ENCODE measurements at regions not wholly inside any gene's neighbourhood (a gene's known extent, or its start where the extent isn't known, plus 50 kb on each side); places are given as distances from the start of the nearest gene placed in this dataset.

DNA sequence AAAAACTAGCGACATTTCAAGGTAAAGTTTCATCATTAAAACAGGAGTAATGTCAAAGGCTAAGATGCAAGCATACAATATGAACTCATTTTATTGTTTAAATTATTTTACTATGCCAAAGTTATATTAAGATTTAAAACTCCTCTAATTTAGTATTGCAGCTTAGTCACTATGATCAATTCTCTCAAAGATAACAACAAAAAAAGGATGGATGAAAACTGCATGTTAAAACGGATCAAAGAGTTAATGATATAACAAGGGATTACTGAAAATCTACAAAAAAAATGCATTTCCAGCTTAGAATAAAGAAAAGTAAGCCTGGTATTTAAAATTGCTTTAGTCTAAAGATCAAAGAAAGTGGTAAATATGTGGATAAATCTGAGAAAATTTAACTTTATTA, 587.8 kb upstream of the PCDH20 start:
- DNase-seq (ENCODE audit: low read depth): no peak

DNA sequence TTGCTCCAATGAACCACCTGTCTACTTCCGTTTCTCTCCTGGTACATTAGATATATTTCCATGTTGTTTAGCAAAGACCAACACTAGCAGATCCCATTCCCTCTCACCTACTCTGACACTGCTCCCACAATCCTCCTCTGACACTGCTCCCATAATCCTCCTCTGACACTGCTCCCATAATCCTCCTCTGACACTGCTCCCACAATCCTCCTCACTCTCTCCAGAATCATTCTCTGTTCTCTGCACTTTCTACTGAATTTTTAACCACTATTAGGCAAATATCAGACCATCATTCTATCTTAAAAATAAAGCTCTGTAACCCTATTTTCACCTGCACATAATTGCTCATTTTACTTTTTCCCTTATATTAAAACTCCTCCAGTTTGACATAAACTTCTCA, 578.5 kb upstream of the PCDH20 start:
- DNase-seq (ENCODE audit: low read depth): no peak

DNA sequence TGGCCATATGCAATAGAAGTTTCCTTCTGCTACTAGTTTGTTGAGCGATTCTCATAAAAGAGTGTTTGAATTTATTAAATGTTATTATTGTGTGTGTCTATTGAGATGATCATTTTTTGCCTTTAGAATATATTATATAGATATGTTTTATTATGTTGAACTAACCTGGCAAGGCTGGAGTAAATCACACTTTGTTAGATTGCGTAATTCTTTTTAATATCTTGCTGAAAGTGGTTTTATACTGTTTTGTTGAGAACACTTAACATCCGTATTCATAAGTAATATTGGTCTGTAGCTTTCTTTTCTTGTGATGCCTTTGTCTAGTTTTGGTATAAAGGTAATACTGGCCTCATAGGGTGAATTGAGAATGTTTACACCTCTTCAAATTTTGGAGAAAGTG, 574.3 kb upstream of the PCDH20 start:
- no peak for DNase-seq (ENCODE audit: low read depth)

DNA sequence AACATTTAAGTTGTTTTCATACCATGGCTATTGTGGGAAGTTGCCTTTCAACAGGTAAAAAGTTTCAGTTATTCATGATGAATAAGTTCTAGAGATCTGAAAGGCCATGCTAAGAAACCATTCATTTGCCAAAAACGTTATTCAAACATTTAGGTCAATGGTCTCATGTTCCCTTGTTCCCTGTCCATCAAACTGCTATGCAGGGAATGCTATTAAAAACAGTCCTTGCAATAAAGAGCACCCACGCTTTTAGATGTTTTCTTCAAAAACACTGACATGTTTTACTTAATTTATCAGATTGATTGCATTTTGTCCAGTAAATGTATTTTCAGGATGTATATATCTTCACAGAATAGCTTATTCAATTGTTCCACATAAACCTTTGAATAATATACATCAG, 573.2 kb upstream of the PCDH20 start:
- DNase-seq (ENCODE audit: low read depth): no peak

DNA sequence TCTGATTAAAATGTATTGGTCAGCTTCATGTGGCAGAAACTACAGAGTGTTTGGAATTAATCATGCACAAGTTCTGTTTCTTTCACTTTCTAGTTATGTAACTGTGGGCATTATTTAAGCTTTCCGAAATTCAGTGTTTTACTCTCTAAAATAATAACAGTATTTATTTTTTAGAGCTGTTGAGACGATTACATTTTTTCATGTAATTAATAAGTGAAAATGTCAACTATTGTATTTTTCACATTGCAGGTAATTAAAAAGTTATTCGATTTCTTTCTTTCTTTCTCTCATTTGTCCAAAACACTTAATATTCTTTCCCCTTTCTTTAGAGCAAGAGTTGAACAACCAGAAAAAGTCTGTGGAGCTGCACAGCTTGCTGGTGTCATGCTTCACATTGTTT, 559.4 kb upstream of the PCDH20 start:
- DNase-seq (ENCODE audit: low read depth): no peak

DNA sequence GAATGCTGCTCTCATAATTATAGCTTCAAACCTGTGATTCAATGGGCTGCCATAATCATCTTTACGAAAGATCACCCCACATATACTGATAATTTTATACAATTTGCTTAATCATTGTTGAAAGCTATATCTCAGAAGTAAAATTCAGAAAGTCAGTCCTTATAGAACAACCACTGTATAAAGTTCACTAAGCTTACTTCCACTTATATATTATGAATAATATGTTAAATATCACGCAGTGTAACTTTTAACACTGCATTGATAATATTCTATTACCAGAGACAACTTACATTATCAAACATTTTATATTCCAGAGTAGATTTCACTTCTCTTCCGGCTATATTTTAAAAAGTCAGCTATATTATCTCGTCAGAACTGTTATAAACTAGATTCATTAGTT, 550.1 kb upstream of the PCDH20 start:
- DNase-seq (ENCODE audit: low read depth): no peak

DNA sequence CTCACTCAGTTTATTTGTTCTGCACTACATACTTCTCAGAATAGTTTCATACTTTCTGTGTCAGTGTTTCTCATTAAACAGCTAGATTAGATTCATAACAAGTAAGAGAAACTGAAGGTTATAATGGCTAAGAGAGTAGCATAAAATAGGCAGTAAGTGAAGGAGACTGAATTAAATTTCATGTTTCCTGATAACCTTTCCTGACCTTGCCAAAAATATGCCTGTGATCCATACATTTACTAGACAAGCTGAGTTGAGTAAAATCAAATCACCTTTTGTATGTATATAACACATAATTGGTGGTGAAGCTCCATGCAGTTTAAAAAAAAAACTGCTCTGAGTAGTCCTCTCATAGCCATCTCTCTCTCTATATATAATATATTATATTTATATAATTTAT, 545.3 kb upstream of the PCDH20 start:
- DNase-seq (ENCODE audit: low read depth): no peak

DNA sequence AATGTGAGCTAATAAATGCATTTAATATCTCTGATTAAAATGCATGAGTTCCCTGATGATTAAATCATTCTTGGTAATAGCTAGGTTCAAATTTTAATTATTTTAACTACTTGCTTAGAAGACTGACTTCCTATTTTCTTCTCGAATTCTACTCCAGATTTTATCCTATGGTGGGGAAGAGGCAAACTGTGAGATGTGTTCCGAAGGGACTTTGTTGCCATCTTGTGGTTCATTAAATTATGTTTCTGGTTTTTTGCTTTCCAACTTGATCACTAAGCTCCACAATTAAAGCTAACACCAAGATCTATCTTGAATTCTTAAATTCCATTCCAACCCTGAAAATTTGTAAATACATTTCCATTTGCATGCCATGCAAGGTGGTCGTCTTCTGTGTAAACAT, 538.4 kb upstream of the PCDH20 start:
- DNase-seq (ENCODE audit: low read depth): peak; percentile 33

DNA sequence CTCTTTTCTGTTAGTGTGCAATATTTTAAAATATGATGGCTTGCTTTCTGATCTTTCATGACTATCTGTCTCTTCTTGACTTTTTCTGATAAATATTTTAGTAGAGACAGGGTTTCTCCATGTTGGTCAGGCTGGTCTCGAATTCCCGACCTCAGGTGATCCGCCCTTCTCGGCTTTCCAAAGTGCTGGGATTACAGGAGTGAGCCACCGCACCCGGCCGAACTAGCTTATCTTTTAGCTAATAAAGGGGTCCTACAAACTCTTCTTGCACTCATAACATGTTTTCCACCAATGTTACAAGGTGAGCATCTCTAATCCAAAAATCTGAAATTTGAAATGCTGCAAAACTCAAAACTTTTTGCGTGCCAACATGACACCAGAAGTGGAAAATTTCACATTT, 535.2 kb upstream of the PCDH20 start:
- DNase-seq (ENCODE audit: low read depth): no peak

DNA sequence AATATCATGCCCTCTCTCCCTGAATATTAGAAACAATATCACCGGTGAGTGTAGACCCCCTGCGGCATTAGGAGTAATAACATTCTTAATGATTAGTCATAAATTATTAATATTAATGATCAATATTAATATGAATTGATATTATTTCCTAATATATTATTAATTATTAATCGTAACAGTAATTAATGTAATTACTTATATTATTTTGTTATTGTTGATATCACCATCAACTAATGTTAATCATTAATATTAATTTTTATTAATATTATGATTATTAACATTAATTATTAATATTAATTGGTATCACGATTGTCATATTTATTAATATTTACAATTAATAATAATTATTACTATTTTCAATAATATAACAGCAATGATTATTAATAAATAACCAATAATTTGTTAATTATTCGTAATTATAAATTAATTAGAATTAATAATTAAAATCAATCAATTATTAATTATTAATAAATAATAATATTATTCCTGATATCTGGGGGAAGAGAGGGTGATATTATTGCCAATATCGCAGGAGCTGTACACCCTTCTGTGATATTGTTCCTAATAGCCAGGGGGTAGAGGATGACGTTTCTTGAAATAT, 528.8 kb upstream of the PCDH20 start:
- DNase-seq (ENCODE audit: low read depth): no peak

DNA sequence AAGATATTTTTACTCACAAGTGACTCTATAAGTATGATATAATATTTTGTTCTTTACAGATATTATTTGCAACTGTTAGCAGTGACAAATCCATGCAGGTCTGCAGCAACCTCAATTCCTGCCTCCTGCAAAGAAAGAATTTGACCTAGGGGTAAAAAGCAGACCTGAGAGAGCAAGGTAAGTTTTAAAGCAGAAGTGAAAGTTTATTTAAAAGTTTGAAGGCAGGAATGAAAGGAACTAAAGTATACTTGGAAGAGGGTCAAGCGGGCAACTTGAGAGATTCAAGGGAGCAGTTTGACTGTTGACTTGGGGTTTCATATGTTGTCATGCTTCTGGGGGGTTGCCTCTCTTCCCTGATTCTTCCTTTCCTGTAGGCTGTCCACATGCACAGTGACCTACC, 520.1 kb upstream of the PCDH20 start:
- DNase-seq (ENCODE audit: low read depth): no peak

DNA sequence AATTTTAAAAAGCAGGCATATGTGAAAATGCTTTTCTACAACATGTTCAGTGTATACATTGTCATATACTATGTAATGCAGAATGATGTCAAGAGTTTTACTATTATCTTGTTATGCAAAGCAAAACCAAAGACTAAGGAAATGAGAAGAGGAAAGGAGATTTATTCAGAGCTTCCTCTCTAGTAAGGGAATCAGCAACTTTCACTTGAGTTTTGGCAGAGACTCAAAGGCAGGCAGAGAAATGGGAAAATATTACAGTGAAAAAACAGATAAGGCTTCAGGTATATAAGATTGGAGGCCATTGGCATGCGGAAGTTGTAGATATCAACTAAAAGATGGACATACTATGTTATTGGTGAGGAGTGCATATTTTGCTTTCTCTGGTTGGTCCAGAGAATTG, 512.0 kb upstream of the PCDH20 start:
- DNase-seq (ENCODE audit: low read depth): no peak

DNA sequence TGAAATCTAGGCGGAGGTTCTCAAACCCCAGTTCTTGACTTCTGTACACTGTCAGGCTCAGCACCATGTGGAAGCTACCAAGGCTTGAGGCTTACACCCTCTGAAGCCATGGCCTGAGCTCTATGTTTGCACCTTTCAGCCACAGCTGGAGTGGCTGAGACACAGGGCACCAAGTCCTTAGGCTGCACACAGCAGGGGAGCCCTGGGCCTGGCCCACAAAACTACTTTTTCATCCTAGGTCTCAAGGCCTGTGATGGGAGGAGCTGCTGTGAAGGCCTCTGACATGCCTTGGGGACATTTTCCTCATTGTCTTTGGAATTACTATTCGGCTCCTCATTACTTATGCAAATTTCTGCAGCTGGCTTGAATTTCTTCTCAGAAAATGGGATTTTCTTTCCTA, 503.2 kb upstream of the PCDH20 start:
- no peak for DNase-seq (ENCODE audit: low read depth)

DNA sequence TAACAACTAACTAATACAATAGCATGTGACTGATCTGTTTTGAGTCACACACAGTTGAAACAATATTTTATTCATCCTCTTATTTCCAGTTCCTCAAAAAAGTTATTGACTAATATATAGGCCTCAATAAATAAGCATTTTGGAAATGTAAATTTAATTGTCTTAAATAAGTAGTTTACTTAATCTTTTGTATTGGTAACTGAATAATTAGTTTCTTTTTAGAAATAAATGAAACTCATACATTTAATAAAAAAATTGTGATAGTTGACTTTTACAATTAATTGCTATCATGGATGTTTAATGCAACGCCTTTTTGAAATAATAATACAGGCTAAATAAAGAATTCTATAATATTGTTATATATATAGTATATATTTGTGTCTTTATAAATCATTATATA, 500.8 kb upstream of the PCDH20 start:
- DNase-seq (ENCODE audit: low read depth): no peak

DNA sequence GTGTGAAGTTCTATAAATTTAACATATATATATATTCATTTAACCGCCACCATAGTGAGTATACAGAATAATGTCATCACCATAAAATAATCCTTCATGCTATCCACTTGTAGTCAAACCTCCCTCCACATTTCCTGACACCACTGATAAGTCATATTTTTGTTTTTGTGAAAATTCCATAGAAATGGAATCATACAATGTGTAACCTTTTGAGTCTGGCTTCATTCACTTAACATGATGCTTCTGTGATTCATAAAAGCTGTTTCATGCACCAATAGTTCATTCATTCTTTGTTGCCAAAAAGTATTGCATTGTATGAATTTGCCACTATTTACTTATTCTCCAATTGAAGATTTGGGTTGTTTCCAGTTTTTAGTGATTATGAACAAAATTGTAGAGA, 497.5 kb upstream of the PCDH20 start:
- no peak for DNase-seq (ENCODE audit: low read depth)

DNA sequence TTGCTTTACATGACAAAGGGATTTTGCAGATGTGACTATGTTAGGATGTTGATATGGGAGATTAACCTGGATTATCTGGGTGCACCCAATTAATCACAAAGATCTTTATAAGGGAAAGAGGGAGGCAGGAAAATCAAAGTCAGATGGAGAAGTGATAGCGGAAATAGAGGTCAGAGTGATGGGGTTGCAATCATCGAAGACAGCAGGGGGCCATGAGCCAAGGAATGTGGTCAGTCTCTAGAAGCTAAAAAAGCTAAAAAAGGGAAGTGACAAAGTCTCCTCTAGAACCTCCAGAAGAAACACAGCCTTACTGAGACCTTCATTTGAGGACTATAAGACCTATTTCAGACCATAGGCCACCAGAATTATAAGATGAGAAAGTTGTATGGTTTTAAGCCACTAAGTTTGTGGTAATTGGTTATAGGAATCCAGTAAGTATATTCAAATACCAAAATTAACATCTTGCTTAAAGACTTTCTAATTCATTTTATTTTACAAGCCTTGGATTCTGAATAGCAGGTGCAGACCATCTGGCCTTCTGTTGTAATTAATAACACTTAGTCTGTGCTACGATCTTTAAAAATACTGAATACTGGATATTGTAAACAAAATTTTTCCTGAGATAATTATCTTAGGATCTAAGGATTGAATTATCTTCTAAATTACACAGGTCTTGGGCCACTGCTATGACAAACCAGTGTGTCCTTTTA, 493.4 kb upstream of the PCDH20 start:
- DNase-seq (ENCODE audit: low read depth): no peak

DNA sequence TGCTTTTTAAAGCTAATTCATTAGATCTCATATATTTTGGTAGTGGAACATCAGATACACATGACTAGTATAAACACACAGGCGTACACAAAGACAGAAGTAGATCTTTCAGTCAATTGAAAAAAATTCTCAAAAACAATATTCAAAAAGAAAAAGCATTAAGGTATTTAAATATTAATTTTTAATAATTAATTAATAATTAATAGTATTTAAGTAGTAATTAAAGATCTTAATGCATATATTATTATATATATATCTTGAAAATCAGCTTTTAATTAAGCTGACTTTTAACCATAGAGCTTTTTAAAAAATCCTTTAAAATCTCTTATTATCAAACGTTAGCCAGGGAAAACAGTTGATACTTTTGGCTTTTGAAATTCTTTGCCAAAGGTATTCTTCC, 489.4 kb upstream of the PCDH20 start:
- no peak for DNase-seq (ENCODE audit: low read depth)

DNA sequence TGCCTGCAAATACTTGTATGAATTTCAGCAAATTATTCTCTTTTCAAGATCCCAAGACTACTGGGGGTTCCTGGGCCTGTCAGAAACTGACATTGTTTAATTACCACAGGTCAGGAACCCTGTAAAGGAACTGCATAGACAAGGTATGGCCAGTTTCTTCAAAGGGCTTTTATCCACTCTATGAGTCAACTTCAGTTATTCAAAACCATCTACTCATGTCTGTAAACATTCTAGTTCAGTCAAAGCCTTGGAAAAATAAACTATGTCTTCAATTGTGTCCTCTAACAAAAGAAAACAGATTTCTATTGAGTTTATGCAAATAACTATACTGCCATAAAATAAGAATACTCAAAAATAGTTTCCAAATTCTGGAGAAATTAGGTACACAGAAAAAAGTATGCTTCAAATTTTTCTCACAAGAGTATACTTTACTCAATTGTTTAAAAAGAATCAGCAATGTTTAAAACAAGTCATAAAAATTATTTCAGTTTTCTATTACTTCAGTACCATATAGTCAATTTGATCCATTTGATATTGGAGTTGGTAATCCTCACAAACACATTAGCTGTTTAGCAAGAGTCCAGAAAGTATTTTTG, 486.4 kb upstream of the PCDH20 start:
- DNase-seq (ENCODE audit: low read depth): no peak

DNA sequence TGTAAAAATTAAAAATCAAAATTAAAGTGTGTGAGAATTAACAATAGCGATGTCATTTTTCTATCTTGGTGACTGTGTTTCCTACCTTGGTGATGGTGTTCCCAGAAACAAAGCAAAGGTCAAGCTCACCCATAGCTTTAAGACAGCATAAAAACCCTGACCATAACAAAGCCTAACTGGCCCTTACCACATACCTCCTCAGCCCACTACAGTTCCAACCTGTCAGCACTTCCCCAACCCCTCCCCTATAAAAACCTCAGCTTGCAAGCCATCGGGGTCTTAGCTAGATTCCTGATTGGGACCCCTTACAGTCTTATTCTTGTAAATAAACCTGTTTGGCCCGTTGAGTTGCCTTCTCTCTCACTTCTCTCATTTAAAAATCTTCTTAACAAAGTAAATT, 484.4 kb upstream of the PCDH20 start:
- DNase-seq (ENCODE audit: low read depth): no peak

DNA sequence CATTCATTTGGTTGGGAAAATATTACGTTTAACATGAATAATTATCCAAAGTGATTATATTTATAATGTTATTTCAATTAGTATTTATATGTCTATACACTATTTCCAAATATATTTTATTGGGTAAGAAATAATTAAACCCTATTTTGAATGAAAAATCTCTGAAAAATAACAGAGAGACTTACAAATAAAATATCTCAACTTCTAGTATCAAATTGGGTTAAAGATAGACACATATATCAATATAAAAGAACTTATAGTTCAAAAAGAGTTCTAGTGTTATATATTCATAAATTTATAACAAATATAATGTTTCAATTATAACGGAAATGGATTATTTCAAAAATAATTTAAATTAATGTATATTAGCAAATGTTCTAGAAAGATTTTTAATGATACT, 482.6 kb upstream of the PCDH20 start:
- DNase-seq (ENCODE audit: low read depth): no peak

DNA sequence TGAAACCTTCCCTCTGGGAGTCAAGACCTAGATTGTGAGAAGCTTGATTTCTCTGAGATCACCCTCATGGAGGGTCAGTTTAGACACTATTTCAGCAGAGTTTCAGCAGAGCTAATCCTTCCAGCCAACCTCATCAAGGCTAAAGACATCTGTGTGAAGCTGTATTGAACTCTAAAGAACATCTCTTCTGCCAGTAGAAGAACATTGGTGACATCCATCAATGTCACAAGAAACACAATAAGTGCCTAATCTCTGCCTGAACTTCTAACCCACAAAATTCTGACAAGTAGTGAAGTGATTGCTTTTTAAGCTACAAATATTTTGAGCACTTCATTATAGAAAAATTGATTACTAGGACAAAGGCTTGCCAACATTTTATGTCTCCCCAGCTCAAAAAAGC, 475.8 kb upstream of the PCDH20 start:
- no peak for DNase-seq (ENCODE audit: low read depth)

DNA sequence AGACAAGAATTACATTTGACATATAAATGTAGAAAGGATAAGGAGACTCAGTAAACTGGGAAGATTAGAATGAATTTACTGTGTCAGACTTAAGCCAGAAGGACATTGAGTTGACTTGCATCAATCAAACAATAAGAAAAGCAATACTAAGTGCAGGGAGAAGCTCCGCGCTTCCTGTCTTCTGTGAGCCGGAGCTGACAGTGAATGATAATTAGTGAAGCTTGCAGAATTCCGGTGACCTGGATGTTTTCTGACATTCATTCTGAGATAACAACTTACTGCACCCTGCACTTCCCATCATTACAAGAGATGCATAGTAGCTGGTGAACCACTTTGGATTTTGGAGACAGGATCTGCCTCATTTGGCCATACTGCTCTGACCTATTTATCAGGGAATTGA, 469.2 kb upstream of the PCDH20 start:
- DNase-seq (ENCODE audit: low read depth): no peak

DNA sequence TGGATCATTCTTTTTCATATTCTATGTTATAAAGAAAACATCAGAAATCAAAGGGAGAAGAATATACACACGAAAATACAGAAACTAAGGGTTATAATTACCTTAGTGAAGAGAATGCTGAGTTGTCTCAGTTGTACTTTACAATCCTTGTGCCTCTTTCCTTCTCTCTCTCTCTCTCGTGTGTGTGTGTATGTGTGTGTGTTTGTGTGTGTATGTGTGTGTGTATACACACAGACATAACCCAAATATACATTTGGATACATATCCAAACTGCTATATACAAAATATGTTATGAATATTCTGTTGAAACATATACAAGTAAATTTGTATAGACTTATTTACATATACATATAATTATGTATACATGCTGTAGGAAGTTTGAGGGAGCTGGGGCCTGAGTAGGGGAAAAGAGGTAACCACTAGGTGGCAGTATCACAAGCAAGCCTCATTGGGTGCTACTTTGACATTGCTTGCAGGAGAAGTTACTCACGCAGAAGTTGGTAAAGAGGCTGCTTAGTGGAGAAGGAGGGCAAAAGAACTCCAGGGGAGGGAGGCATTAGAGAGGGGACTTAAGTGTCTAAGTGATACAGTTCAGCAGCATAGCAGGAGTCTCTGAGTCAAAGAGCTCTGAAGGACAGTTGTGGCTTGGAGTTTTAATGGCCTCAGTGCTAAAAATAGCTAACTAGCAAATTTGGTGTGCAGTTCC, 465.1 kb upstream of the PCDH20 start:
- peak; percentile 44 for DNase-seq (ENCODE audit: low read depth)

All from CMK (cell line).